HG02943 (cell line): ENCODE measurements at regions not wholly inside any gene's neighbourhood (a gene's known extent, or its start where the extent isn't known, plus 50 kb on each side); places are given as distances from the start of the nearest gene placed in this dataset.
"Not testable (repeated sequence)": the region's sequence is repeated elsewhere in the genome, so short reads cannot be mapped to it uniquely, and the experiment has no call there.

ENCODE experiments used
- ATAC-seq: cut with Tn5 transposase; IDR thresholded peaks from one replicate; pipeline ENCODE4 v1.9.1; 2021; ENCODE audit warnings: mild to moderate bottlenecking, low read depth, moderate library complexity; ENCODE audit not compliant: unreplicated experiment

DNA sequence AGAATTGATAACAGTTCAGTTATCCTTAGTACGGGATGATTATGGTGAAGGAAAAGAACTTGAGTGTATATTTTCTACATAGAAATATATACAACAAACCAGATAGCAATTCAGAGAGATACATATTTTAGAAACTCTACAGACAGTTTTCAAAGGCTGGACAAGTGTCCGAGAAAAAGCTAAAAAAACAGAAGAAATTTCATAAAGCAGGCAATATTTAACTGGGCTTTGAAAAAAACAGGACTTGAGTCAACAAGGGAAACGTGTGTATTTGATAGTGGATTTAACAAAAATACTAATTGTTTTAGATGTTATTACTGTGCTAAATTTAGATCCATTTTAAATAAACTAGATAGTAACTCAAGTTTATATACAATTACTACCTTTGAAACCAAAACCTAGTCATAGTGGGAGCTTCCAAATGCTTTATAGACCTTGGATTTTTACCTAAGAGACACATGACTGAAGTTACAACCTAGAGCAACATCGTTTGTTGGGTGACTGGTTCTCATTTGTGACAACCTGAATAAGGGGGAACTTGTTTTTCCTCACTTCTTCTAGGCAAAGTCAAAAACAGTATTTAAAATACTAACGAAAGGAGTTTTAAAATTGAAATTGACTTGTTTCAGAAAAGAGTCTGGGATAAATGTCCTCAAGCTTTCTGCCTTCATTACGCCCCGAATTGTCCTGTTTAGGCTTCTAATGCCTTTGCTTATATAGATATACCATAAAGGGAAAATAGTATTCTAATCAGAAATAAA is 116.7 kb upstream of the PRSS16 start:
- no peak for ATAC-seq

DNA sequence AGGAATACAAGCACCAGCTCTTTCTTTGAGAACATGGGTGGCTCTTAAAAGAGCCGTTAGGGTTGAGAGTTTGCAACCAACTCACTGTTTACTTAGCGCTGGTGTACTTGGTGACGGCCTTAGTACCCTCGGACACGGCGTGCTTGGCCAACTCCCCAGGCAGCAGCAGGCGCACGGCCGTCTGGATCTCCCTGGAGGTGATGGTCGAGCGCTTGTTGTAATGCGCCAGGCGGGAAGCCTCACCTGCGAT is 115.3 kb upstream of the PRSS16 start:
- peak; percentile 15 for ATAC-seq

DNA sequence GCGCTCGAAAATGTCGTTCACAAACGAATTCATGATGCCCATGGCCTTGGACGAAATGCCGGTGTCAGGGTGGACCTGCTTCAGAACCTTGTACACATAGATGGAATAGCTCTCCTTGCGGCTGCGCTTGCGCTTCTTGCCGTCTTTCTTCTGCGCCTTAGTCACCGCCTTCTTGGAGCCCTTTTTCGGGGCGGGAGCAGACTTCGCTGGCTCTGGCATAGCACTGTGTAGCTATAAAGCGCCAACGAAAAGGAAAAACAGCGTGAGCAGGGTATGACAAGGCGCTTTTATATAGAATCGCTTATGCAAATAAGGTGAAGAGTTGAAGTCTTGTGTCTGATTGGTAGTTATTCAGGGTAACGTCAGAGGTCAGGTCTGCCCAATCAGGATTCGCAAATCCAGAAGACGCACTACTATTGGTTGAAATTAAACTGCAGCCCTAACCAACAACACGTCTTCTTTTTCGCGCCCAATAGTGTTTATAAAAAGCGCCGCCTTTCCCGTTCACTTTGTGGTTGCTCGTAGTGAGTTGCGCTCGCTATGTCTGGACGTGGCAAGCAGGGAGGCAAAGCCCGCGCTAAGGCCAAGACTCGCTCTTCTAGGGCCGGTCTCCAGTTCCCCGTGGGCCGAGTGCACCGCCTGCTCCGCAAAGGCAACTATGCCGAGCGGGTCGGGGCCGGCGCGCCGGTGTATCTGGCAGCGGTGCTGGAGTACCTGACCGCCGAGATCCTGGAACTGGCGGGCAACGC is 114.8 kb upstream of the PRSS16 start:
- peak; percentile 72 for ATAC-seq

DNA sequence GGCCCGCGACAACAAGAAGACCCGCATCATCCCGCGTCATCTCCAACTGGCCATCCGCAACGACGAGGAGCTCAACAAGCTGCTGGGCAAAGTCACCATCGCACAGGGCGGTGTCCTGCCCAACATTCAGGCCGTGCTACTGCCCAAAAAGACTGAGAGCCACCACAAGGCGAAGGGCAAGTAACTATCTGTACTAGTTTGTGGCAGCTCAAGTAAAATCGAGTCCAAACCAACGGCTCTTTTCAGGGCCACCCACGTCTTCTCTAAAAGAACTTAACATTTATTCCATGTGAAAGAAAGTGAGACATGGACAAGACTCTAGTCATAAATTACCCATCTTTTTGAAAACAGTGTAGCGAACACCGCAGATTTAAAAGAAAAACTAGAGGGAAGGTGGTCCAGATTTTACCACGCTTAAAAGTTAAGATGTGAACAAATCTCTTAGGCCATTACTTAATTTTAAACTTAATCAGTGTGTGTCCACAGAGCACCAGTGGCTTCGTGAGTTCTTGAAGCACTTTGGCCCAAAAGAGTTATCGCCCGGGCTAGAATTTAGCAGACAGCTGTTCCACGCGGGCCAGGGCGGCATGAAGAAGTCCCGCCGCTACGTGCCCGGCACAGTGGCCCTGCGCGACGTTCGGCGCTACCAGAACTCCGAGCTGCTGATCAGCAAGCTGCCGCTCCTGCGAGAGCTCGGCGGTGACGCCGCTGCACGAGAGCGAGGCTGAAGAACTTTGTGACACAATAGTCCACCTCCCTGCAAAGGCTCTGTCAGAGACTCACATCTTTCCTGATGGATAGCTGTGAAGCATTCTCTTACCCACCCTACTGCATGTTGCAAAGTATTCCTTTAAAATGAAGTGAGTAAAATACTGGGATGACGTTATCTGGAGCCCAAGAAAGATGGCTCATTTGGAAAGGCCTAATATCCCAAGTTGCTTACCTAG is 113.9 kb upstream of the PRSS16 start:
- no peak for ATAC-seq

DNA sequence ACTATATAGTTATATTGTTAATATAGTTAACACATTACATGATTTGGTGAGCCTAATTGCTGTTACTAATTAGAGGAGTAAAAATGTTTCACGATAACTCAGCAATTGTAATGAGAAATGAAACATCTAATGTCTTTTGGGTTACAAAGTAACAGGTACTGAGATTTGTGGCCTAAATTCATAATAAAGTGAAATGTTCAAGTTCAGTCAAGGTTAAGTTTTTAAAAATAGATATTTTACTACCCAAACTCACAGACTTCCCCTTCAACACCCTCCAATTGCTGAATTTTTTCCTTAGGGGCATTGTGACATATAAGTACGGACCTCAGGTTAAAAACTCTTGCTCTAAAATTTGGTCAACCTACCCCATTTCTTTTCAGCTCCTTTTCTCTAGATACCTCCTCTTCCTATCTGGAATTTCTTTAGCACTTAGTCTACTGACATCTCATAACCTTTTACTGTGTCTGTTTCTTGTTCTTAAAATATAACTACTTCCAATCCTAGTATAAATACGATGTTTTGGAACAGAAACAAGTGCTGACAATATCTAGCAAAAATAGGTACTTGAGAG is 112.3 kb upstream of the PRSS16 start:
- no peak for ATAC-seq

DNA sequence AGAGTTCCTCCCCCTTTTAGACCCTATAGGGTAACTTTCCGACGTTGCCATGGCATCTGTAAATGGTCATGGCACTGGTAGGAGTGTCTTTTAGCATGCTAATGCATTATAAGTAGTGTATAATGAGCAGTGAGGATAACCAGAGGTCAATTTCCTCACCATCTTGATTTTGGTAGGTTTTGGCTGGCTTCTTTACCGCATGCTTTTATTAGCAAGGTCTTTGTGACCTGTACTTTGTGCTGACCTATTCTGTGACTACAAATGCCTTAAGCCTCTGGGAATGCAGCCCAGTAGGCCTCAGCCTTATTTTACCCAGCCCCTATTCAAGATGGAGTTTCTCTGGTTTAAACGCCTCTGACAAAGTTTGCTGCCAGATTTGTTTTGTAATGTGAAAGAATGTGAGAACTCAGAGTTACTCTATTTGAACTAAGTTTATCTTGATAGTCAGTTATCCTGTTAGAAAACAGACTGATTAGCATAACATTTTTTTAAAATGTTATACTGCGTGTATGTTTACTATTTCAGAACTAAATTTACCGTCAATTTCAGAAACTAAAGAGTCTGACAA is 111.3 kb upstream of the PRSS16 start:
- ATAC-seq = no peak

DNA sequence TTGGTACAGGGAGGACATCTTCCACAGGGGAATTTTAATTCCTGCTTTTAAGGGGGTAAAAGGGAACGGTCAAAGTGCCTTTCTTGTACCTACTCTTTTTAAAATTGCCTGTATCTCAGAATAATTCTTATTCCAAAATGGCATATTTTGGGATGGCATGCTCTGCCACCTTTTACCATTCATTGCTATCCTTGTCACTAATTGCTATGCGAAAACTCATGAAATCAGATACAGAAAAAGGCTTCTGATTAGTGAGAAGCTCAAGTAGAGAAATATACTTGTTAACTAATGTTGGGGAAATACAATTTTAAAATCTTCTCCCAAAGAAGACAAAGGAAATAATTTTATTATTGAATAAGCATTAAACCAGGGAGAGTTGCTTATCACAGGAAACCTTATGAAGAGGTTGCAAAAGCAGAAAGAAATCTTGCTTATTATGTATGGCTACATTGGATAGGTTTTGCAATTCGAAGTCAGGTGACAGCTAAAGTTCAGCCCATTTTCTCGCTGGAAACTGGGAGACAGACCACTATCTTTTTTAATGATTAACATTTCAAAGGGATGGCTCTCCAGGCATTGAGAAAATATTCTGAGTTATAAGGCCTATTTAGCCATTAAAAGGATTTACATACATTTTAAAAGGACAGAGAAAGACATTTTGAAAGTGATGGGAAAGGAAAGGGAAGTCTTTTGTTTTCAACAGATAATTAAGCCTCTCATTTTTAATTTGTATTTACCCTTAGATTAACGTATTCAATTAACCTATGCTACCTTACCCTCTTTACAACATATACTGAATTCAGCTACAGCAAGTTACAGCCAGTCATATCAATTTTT is 110.3 kb upstream of the PRSS16 start:
- no peak for ATAC-seq

DNA sequence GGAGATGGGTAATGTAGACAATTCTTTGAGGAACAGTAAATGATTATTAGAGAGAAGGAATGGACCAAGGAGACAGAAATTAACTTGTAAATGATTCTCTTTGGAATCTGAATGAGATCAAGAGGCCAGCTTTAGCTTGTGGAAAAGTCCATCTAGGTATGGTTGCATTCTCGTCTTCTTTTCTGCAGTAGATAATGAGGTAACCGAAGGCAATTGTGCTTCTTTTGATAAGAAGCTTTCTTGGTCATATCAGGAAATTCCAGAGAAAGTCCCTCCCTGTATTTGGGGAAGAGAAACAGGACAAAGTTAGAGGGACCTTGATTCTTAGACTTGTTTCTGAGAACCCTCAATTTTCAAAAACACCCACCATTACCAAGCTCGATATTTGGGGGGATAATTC is 109.1 kb upstream of the PRSS16 start:
- no peak for ATAC-seq

DNA sequence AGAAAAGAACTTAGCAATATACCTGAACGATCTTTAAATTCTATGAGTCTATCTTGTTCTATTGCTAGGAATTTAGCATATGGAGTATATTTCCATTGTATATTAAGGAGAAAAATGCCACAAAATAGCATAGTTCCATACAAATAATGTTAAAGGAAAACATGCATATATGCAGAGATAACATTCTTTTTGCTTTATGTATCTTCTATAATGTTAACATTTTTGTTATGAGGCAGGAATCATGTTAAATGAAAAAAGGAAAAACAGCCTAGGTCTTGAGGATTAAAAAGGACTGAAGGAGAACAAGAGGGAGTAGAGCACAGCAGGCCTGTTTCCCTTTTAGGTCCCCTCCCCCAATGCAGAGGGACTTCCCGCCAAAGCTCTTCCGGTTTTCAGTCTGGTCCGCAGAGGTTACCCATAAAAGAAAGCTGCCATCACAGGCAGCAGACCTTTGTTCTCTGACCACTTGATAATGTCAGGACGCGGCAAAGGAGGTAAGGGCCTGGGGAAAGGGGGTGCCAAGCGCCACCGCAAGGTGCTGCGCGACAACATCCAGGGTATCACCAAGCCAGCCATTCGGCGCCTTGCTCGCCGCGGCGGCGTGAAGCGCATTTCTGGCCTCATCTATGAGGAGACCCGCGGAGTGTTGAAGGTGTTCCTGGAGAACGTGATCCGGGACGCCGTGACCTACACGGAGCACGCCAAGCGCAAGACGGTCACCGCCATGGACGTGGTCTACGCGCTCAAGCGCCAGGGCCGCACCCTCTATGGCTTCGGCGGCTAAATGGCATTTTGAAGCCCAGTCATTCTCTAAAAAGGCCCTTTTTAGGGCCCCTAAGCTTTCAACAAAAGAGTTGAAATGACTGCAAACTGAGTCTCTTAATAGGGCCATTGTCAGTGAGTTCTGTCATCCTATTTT is 108.4 kb upstream of the PRSS16 start:
- no peak for ATAC-seq

DNA sequence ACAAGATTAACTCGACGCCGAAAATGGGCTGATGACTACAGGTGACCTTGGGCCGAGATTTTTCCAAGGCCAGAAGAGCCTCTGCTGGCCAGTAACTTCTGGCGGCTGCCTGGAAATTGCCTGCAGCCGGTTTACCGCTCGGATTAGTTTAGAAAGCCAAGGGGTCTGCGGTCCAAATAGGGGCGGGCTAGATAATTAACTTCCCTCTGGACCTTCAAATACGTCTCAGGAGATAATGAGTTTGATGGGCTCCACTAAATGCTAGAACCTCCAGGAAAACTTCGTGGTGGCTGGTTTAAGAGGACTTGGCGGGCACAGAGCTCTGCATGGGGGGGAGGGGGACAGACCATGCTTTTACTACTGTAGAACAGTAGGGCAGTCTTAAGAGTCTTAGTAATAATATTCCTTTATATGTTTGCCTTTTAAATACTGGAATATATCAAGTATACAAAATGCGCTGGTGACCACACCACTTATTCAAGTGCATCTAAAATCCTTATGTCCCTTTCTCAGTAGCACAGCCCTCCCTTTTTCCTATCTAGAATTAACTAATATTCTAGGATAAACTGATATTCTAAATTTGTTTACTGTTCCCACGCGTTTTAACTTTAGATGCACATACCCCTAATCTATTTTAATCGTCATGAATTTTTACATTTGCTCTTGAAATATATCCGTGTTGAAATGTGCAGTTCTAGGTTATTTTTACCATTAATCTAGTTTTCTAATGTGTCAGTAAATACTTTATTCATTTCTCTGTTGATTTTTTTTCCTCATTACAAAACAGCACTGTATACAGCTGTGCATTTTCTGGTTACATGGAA is 107.5 kb upstream of the PRSS16 start:
- ATAC-seq = no peak

DNA sequence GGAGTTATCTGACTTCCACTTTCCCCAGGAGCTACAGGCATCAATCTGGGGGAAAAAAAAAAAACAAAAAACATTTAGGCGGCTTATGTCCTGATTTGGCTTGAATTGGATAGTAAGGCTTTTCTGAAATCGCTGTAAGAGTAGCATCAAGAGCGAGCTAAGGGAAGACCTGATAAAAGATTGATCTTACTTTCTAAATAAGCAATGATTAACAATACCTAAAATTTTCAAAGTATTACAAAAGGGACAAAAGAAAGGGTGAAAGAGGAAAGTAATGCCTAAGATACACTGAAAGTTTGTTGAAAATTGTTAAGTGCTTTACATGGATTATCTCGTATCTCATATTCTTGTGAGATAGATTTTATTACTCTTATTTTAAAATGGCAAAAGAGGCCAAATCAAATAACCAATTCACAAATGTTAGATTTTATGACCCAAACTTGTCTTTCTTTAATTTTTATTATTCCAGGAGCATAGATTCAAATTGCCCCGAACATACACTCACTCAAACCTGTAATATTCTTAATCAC is 106.4 kb upstream of the PRSS16 start:
- no peak for ATAC-seq

DNA sequence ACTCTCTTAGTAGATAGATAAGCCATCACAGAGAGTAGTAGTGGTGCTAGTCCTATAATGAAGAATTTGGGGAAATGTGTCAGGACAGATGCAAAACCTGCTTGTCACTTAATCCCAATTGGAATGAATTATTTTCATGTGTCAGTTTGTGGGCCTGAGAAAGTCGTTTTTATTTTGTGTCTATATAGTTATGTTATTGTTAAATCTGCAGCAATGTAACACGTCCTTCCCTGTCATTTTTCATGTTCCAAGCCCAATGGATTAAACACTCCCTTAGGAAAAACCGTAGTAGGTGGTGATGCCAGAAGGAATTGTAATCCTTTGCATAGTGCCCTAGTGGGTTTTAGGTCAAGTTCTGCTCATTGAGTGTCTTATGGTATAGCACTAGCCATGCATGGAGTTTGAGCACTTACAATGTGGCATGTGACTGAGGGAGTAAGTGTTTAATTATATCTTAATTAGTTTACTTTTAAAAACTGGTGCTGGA is 105.9 kb upstream of the PRSS16 start:
- no peak for ATAC-seq

DNA sequence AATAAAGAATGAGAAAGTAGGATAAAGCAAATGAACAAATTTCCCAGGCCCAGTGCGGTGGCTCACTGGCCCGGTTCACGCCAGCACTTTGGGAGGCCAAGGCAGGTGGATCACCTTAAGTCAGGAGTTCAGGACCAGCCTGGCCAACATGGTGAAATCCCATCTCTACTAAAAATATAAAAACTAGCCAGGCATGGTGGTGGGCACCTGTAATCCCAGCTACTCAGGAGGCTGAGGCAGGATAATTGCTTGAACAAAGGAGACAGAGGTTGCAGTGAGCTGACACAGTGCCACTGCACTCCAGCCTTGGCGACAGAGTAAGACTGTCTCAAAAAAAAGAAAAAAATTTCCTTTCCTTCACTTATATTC is 104.5 kb upstream of the PRSS16 start:
- not testable (repeated sequence) for ATAC-seq

DNA sequence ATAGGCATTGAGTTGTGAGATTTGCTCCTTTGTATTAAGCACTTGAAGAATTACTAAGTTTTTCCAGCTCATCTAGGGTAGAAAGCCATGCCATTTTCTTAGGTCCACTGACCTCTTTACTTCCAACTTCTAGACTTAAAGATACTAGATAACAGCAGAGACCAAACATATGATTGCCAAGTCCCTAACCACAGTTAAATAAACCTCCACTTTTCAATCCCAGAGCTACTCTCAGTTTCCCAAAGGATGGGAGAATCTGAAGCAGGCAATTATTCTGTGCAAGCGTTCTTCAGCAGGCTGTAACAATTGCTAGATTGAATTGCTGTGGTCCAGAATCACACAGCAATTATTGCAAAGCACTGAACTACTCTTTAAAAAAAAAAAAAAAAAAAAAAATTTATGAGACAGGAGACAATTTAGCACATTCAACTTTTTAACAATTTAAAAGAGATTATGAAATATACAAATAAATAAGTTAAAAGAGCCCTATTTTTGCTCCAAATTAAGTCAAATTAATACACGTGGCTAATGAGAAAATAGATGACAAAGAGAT is 104.0 kb upstream of the PRSS16 start:
- no peak for ATAC-seq

DNA sequence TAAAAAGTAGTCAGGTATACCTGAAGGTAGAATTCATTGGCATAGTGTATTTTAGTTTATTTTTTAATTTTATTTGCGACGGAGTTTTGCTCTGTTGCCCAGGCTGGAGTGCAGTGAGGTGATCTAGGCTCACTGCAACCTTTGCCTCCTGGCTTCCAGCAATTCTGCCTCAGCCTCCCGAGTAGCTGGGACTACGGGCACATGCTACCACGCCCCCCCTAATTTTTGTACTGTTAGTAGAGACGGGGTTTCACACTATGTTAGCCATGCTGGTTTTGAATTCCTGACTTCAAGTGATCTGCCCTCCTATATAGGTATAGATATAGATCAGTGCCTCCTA is 102.8 kb upstream of the PRSS16 start:
- no peak for ATAC-seq

DNA sequence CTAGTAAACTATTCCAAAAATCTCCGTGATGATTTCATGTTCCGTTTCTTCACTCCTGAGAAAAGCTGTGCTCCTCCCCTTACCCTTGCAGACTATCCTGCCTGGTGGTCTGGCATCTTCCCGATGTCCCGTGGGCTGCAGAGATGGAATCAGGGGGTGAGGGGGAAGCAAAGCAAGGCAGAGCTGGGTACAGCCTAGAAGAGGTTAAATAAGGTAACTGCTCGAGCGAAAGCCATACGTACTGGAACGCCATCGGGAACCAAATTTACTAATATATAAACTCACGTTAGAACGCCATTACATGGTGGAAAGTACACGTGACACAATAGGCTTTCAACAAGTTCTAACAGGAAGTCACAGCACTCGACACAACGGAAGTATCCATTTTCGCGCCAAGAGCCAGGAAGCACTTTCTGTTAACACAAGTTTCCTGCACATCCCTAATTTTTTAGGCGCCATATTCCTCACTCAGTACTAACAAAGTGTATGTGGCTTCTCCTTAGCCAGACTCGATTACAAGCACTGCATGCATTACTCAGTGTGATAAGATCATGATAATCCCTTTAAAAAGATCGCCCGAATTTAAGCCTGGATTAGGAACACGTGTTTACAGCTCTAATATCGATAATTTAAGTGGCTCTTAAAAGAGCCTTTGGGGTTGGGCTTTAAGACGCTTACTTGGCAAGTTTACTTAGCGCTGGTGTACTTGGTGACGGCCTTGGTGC is 101.6 kb upstream of the PRSS16 start:
- no peak for ATAC-seq

DNA sequence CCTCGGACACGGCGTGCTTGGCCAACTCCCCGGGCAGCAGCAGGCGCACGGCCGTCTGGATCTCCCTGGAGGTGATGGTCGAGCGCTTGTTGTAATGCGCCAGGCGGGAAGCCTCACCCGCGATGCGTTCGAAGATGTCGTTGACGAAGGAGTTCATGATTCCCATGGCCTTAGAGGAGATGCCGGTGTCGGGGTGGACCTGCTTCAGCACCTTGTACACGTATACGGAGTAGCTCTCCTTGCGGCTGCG is 101.1 kb upstream of the PRSS16 start:
- not testable (repeated sequence) for ATAC-seq
